Jurkat, Clone E6-1 (cell line): ENCODE measurements at regions not wholly inside any gene's neighbourhood (a gene's known extent, or its start where the extent isn't known, plus 50 kb on each side); places are given as distances from the start of the nearest gene placed in this dataset.
"Not testable (repeated sequence)": the region's sequence is repeated elsewhere in the genome, so short reads cannot be mapped to it uniquely, and the experiment has no call there.

Experiments used
- DNase-seq: peaks from one replicate; pipeline ENCODE4 v3.0.0-alpha.2; 2011; ENCODE audit warnings: low read depth, low spot score
- H3K4me3 ChIP-seq: 2 replicates; pipeline ENCODE4 v1.5.1; 2011; ENCODE audit warnings: mild to moderate bottlenecking, low read length, control low read depth, moderate library complexity

- H3K4me3 ChIP-seq, DNase-seq: not testable (repeated sequence)
Observed at GRCh38 chr6:139726272-139726671, 351.8 kb upstream of the CITED2 start.

GRCh38 chr6:139722530-139722929 is 348.1 kb upstream of the CITED2 start:
- DNase-seq: no peak
- no peak overlapping the region for H3K4me3 ChIP-seq

DNA sequence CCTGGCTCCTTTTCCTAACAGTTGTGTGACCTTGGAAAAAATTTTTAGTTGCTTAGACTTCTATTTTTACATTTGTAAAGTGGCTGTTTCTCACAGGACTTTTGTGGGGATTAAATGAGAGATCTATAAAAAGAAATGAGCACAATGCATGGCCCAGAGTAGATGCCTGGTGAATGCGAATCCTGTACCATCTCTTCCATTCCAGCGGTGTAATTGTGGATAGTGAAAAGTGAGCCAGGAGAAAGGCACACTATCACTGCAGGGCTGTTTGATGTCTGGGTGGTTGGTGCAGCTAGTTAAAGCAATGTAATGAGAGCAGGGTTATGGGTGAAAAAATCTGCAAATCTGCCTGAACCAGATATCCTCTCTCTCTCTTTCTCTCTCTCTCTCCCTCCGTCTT is 347.5 kb upstream of the CITED2 start:
- DNase-seq: no peak
- H3K4me3 ChIP-seq: no peak overlapping the region

DNA sequence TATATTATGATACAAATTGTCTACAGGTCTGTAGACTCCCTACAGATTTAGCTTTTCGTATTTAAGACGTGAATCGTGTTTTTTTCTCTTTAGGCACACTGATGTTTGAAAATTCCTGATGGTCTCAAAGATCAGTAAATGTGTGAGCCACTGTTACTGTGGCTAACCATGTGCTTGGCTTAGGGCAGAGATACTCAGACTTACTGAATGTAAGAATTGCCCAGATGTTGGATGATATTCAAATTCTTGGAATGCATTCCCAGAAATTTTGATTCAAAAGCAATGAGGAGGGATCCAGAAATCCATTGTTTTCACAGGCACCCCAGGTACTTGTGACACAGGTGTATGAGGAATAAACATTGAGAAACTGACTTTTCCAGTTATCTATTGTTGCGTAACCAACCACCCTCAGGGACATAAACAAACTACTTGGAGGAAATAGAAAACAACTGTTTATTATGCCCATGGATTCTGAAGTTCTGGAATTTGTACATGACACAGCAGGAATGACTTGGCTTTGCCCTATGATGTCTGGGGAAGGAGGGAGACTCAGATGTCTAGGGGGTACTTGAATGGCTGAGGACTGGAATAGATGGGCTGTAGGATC is 339.6 kb upstream of the CITED2 start:
- H3K4me3 ChIP-seq: no peak overlapping the region
- no peak for DNase-seq

DNA sequence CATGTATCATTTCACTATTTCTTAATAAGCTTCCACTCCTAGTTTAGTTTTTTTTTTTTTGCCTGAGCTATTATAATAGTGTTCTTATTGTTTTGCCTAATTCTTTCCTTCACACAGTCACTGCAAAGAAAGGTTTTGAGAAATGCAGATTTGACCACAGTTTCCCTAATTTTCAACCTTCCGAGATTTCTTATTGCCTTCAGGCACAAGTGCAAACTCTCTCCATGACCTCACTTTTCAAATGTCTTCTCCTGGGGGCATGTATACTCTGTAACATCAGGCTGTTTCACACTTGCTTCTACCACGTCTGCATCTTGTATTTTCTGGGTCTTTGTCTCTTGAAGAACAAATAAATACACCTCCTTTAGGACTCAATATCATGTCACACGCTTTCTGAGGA is 339.0 kb upstream of the CITED2 start:
- no peak overlapping the region for H3K4me3 ChIP-seq
- DNase-seq: no peak

- H3K4me3 ChIP-seq: no peak overlapping the region
- DNase-seq: no peak
Observed at GRCh38 chr6:139712830-139713229, 338.4 kb upstream of the CITED2 start.

- H3K4me3 ChIP-seq: no peak overlapping the region
- no peak for DNase-seq
Observed at GRCh38 chr6:139711804-139712585, 337.5 kb upstream of the CITED2 start.

DNA sequence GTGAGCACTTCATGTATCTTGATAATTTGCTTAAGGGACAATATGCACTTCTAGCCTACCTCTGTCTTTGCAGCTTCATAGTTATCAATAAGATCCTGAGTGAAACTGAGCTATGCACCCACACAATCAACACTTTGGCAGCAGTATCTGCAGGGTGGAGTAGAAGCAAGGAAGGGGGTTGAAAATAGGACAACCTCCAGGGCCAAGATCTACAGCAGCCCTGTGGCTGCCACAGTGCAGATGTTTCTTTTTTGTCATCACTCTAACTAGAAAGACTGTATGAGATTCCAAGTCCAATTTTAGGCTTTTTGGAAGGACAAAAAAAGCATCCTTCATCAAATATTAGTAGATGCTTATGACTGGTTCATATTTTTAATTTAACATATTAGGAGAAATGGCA is 336.1 kb upstream of the CITED2 start:
- H3K4me3 ChIP-seq: no peak overlapping the region
- no peak for DNase-seq

- H3K4me3 ChIP-seq: no peak overlapping the region
- DNase-seq: no peak
Observed at GRCh38 chr6:139708337-139709199, 334.1 kb upstream of the CITED2 start.

DNA sequence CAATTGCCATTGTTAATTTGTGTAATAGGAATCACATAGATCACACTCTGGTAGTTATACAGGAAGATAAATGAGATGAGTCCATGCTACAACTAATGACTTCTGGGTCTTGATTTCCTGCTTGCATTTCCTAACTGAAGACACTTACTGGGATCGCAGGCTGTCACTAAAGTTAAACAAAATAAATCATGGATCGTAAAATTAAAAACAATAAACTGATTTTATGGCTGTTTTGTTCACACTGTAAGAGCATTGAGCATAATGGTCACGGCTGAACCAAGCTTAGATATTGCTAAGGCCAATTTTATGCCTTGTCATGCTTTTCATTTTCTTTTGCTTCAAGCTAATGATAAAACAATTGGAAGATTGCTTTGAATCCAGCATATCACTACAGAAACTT is 332.5 kb upstream of the CITED2 start:
- no peak for DNase-seq
- H3K4me3 ChIP-seq: no peak overlapping the region

- no peak overlapping the region for H3K4me3 ChIP-seq
- no peak for DNase-seq
Observed at GRCh38 chr6:139705284-139705683, 330.8 kb upstream of the CITED2 start.

DNA sequence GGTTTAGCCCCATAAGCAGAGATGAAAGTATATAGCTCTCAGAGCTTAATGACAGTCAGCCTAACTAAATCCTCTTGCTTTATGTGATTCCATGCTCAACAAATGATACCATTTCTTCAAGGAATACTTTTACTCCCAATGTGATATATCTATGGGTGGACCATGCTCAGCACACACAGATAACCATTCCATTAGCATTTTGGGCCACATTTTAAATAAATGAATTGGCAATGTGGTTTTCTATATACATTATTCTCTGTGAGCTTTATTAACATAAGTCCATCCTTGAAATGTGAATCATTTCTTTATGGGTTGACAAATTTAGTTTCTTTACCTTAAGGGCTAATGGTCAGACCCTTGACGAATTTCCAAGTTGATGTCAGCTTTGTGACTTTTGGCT is 329.3 kb upstream of the CITED2 start:
- H3K4me3 ChIP-seq: no peak overlapping the region
- no peak for DNase-seq

DNA sequence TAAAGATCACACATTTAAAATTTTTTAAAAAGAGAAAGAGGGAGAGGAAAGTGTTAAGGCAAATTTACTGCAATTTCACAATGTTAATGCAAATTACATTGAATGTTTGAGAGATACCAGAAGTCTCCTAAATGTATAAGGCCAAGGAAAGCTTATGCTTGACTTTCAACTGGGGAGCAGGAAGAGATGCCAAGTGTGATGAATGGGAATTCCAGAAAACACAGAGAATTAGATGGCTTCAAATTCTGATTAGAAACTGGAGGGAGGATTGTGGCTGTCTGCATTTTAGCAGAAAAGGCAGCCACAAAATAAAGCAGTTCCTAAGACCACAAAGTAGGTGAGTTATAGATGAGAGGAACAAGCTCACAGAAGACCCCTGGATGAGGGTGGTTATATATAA is 328.3 kb upstream of the CITED2 start:
- no peak for DNase-seq
- no peak overlapping the region for H3K4me3 ChIP-seq

DNA sequence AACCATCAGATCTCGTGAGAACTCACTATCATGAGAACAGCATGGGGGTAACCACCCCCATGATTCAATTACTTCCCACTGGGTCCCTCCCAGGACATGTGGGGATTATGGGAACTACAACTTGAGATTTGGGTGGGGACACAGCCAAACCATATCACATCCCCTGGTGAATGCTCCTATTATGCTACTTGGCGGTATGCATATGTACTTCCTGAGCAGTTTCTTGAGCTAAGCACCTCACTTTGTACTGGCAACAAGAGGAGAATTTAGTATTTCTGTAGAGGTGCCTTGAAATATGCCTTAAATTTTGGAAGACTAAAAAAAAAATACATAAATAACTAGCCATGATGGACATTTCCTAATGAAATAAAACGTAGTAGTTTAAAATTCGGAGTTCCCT is 327.2 kb upstream of the CITED2 start:
- H3K4me3 ChIP-seq: no peak overlapping the region
- DNase-seq: no peak

DNA sequence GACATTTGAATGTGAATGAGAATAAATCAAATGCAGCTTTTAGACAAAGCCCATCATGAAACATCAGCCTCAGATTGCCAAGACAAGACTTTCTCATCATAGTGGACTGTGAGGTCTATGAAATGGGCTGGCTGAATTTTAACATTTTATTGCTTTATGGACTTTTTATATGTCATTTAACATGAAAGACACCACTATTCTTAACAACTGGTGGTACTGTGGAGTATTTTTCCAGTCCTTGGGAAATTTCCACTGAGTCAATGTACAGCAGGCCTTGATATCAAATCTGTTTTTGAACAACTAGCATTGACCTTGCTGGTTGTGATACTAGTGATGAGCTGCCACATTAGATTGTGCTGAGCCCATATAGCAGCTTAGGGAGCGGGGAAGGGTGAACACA is 326.6 kb upstream of the CITED2 start:
- DNase-seq: no peak
- H3K4me3 ChIP-seq: no peak overlapping the region

DNA sequence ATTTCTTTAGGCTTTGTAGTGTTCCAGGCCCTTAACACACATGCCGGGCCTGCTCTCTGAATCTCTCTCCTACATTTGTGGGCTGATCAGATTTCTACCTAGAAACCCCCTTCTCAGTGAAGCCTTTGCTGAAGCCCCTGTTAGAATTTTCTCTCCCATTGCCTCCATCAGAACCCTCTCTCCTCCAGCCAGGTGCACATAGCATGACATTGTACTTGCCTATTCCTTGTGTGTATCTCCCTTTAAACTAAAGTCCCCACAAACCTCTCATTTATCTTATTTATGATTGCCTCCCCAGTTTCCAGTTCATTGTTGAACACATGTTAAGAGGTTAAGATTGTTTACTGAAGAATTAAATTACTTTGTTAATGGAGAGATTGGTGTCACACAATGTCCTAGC is 325.5 kb upstream of the CITED2 start:
- no peak overlapping the region for H3K4me3 ChIP-seq
- DNase-seq: no peak

- H3K4me3 ChIP-seq: no peak overlapping the region
- DNase-seq: no peak
Observed at GRCh38 chr6:139699335-139699734, 324.9 kb upstream of the CITED2 start.

DNA sequence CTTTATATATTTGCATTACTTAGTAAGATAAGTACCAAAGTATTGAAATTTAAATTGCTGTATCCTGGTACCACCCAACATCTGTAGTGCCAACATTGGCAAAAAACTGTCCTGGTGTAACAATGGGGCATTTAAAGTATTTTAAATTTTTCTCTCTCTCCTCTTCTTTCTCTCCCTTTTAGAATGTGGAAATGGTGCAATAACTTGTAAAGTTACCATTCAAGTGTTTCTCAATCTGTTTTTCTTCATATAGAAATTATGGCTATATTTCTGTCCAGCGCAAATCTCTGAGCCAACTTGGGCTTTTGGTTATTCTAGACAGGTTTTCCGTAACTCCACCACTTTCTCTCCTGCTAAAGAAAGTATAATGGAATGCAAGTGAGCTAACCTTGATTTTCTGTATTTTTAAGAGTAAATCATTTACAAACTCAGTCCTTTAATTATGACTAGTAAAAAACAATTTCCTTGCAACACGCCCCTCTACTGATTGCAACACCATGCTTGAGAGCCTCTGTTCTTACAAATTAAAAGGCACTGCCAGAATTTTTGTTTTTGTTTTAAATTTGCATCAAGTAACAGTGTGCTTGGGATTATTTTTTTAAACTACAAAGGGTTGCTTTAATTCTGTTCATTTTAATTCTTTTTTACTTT is 324.2 kb upstream of the CITED2 start:
- no peak for DNase-seq
- no peak overlapping the region for H3K4me3 ChIP-seq

DNA sequence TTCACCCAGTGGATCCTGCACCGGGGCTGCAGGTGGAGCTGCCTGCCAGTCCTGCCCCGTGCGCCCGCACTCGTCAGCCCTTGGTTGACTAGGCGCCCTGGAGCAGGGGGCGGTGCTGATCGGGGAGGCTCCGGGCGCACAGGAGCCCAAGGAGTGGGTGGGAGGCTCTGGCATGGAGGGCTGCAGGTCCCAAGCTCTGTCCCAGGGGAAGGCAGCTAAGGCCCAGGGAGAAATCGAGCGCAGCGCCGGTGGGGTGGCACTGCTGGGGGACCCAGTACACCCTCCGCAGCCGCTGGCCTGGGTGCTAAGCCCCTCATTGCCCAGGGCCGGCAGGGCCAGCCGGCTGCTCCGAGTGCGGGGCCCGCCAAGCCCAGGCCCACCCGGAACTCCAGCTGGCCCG is 323.4 kb upstream of the CITED2 start:
- H3K4me3 ChIP-seq, DNase-seq: not testable (repeated sequence)

DNA sequence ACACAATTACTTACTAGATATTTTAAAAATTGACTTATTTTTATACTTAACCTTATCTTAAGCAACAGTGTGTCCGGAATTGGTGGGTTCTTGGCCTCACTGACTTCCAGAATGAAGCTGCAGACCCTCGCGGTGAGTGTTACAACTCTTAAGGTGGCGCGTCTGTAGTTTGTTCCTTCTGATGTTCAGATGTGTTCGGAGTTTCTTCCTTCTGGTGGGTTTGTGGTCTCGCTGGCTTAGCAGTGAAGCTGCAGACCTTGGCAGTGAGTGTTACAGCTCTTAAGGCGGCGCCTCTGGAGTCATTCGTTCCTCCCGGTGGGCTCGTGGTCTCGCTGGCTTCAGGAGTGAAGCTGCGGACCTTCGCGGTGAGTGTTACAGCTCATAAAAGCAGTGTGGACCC is 322.5 kb upstream of the CITED2 start:
- not testable (repeated sequence) for H3K4me3 ChIP-seq
- peak; percentile 6 for DNase-seq
